GM18867 (cell line): ENCODE measurements at regions not wholly inside any gene's neighbourhood (a gene's known extent, or its start where the extent isn't known, plus 50 kb on each side); places are given as distances from the start of the nearest gene placed in this dataset.
"Not testable (repeated sequence)": the region's sequence is repeated elsewhere in the genome, so short reads cannot be mapped to it uniquely, and the experiment has no call there.

Source experiments
- ATAC-seq: cut with Tn5 transposase; IDR thresholded peaks from one replicate; pipeline ENCODE4 v1.9.1; 2021; ENCODE audit warnings: mild to moderate bottlenecking, moderate library complexity; ENCODE audit not compliant: unreplicated experiment

DNA sequence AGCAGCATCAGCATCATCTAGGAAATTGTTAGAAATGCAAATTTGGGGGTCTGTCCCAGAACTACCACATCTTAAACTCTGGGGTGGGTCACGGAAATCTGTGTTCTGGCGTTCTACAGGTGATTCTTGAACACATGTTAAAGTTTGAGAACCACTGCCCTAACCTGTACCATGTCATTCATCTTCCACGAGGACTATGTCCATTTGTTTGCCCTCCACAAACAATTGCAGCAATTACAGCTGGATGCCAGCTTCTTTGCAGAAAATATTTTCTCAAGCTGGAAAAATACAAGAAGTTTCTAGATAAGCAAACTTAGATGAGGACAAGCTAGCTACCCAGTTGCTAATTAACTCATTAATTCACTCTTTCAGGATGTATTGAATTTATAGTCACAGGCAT lies 54.1 kb downstream of the MAFB start:
- no peak for ATAC-seq

DNA sequence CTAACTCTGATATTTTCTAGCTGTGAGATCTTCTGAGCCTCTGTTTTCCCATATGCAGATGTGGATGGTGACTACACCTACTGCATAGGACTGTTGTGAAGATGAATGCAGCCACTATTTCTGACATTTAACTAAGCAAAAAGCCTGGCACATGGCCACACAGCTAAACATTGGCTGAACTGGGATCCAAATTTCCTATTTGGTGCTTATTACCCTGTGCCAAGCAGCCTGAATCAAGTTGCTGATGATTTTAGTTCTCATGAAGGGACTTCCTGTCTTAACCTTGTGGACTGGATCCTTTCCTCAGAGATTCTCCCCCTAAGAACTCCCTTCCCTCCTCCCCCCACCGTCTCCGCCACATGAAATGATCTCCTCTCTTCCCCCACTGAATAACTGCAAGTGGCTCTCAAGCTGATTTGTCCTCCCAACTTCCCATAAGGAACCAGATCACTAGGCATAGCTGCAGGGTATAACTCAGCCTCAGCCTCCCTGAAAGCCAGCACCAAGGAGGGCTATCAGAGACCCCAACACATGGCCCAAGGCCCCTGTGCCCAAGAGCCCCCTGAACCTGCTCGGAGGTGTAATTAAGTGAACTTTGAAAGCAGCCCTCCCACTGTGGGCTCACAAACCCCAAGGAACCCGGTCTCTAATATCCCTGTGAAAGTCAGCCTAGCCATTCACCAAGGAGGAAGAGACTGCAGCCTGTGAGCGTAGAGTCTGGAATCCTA lies 55.7 kb downstream of the MAFB start:
- no peak for ATAC-seq

DNA sequence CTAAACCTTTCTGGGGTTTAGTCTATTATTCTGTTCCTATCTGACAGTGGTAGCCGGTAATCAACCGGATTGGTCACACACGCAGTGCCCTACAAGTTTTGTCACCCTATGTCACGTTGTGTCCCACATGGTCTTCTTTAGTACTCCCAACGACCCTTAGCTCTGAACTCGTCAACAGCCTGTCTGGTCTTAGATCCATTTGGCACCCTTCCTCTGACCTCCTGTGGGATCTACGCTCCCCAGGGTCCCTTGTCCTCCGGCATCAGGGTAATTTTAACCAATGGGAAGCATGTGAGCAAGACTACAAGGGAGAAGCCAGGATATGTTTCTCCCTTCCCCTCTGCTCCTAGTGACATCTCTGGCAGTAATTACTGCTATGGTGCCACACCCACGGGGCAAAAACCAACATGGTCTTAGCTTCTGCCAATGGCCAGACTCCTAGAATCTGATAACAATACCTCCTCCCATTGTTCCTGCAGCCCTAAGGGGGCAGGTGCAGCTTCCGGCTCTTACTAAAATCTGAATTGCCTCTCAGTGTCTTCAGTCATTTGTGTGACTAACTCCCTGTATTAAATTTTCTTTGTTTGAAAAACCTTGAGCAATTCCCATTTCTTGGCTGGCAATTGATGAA lies 56.6 kb downstream of the MAFB start:
- no peak for ATAC-seq

DNA sequence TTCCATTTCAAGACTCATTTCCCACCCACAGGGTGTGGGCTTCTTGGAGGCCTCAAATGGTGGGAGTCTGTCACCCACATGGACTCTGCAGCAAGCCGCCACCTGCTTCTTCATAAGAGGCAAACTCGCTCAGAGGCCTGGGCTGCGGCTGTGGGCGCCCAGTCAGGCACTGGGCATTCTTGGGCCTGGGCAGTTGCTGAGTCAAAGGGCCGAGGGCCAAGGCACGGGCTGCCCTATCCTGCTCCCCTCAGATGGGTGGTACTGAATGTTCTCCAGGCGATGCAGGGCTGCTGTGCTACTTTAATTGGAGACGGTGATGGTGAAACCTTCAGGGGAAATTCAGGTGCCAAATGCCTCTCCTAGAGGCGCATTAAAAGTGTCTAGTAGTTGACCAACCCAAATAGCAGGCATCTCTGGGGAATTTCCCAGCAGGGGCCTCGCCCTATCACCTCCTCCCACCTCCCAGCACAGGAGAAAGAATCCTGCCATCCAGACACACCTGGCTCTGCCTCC lies 57.9 kb downstream of the MAFB start:
- ATAC-seq = no peak

DNA sequence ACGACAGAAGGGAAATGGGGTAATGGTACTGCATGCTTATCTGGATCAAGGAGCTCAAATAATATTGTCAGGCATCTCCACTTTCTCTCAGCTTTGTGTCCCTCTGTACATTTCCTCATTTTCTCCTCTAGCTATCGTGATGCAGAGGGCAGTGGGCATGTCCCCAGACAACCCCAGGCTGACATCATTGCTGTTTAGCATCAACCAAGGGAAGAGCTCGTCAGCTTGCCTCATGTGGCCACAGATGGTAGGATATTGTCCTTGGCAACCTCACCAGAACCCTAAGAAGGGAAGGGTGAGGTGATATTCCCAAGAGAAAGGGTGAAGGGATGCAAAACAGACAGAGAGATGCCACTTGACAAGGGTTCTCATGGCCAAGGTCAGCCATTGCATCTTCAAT lies 58.3 kb downstream of the MAFB start:
- no peak for ATAC-seq

DNA sequence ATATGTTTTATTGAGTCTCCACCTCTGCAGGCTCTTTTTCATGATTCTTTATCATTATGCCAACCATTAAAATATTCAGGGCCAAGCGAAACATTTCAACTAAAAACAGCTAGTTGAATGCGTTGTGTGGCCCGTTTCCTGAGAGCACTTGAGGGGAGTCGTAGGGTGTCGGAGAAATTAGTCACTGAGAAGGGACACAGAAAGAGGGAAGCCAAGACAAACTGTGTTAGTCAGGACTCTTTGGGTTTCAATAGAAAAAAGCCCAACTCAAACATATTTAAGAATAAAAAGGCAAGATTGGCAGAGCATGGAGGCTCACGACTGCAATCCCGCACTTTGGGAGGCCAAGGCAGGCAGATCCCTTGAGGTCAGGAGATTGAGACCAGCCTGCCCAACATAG lies 58.9 kb downstream of the MAFB start:
- no peak for ATAC-seq

DNA sequence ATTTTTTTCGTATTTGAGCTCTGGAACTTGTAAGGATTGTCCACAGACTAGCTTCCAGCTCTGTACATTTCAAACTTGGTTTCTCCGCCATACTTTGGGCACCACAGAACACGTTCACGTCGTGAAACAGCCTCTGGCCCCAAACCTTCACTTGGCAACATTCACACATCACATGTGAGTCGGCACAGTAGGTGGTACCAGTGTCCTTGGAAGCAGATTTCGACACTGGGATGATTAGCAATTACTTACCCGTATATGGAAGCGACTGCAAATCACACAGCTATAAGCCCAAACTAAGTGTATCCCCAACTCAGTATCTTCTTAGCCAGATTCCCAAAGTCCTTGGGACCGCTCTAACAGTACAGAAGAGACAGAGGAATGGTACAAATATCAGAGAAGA lies 60.2 kb downstream of the MAFB start:
- no peak for ATAC-seq

DNA sequence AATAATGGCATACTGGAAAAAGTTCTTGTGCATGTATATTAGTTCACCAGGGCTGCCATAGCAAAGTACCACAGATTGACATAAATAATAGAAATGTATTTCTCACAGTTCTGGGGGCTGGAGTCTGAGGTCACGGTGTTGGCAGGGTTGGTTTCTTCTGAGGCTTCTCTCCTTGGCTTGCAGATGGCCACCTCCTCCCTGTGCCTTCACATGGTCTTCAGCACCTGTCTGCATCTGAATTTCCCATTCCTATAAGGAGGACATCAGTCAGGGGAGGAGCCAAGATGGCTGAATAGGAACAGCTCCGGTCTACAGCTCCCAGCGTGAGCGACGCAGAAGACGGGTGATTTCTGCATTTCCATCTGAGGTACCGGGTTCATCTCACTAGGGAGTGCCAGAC lies 70.0 kb downstream of the MAFB start:
- not testable (repeated sequence) for ATAC-seq

DNA sequence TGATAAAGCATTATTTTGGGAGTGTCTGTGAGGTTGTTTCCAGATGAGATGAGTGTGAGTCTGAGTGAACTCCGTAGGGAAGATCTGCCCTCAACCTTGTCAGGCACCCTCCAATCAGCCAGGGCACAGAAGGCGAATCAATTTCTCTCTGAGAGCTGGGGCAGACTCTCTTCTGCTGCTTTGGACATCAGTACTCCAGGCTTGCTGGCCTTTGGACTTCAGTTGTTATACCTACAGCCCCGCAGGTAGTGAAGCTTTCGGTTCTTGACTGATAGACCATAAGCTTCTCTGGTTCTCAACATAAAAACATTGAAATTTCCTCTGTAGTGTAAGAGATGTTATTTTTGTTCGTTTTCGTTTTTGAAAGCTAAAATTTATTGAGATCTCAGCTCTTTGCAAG lies 71.4 kb downstream of the MAFB start:
- no peak for ATAC-seq

DNA sequence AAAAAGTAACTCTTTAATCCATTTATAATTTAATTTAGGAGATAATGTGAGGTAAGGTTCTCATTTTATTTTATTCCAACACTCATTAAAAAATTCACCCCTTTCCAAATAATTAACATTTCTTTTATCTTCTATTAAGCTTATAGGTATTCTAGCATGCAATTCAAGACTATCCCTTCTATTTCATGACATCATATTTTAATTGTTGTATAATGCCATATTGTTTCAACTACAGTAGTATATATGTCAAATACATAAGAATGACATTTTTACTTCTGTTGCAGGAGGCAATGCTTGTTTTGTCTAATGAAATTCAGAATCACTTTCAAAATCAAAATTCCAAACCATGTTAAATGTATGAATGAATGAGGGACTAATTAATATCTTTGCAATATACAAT lies 76.2 kb downstream of the MAFB start:
- no peak for ATAC-seq

DNA sequence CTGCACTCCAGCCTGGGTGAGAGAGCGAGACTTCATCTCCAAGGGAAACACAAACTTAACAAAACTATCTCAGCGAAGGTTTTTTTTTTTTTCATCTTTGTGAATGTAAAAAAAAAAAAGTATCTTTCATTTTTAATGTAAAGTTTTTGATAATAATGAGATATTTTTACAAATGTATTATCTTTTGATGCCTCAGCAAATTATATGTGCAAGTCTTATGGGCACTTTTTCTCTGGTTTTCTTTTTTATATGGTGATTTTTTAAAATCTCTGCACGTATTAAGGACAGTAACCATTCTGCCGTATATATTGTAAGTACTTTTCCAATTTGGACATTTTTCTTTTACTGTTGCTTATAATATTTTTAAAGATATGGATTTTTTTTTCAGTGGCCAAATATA lies 76.8 kb downstream of the MAFB start:
- ATAC-seq = no peak

DNA sequence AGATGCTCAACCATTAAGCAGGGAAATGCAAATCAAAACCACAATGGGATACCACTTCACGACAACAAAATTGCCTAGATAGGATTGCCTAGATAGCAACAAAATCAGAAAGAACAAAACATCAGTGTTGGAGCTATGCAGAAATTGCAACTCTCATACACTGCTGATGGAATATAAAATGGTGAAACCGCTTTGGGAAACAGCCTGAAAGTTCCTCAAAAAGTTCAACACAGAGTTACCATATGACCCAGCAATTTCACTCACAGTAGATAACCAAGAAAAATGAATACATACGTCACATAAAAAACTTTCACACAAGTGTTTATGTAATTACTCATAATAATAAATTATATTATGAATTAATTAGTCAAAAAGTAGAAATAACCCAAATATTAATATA lies 78.3 kb downstream of the MAFB start:
- no peak for ATAC-seq

DNA sequence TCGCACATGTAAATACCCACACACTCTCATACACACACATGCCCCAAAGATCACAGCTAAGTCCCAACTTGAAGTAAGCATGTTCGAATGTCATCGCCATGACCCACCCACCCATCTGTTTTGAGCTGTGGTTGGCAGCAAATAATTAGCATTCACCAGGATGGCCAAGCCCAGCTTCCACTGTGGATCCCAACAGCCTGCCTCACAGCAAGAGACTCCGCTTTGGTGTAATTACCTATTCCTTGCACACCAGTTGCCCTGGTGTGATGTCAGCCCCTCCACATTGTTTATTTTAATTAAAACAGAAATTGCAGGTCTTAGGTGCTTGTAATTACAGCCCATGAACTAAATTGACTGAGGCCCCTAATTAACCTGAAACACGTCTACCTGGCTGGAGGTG lies 81.1 kb downstream of the MAFB start:
- no peak for ATAC-seq

DNA sequence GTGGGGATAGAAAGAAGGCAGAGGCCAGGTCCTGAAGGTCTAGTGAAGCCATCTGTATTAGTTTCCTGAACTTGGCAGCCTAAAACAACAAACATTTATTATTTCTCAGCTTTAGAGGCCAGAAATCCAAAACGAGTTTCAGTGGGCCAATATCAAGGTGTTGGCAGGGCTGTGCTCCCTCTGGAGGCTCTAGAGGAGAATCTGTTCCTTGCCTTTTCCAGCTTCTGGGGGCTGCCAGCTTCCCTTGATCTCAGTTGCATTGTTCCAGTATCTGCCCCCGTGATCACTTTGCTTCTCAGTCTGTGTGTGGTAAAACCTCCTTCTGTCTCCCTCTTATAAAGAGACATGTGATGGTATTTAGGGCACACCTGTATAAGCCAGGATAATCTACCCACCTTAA lies 82.4 kb downstream of the MAFB start:
- no peak for ATAC-seq

DNA sequence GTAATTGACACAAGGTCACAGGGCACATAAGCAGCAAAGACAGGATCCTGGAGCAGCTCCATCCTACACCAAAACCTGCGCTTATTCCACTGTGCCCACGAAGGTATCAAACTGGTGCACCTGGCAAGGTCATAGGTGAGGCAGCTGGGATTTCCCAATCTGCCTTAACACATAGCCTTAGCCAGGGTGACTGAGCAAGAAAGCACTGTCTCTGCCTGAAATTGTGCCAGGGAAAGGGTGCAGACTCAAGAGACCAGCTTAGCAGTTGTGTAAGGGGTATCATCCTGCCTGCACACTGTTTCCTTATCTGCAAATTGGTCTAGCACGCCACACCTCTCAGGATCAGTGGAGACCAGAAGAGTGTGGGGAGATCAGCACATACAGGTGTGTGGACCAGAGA lies 82.8 kb downstream of the MAFB start:
- no peak for ATAC-seq

DNA sequence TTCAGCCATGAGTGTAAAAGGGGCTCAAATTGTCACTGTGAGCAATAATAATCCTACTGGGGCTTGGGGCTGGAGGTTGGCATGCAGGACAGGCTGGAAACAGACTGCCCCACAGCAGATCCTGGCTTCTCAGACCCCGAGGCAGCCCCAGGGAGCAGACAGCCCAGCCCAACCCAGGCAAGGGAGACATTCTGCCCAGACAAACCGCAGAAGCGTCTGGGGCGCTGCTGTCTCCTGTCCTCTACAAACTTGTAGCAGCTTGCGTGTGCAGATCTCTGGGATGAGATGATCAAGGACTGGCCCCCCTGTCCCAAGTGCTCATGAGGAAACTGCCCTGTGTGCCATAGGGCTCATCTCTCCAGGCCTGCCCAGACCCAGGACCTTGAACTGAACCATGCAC lies 84.6 kb downstream of the MAFB start:
- no peak for ATAC-seq

DNA sequence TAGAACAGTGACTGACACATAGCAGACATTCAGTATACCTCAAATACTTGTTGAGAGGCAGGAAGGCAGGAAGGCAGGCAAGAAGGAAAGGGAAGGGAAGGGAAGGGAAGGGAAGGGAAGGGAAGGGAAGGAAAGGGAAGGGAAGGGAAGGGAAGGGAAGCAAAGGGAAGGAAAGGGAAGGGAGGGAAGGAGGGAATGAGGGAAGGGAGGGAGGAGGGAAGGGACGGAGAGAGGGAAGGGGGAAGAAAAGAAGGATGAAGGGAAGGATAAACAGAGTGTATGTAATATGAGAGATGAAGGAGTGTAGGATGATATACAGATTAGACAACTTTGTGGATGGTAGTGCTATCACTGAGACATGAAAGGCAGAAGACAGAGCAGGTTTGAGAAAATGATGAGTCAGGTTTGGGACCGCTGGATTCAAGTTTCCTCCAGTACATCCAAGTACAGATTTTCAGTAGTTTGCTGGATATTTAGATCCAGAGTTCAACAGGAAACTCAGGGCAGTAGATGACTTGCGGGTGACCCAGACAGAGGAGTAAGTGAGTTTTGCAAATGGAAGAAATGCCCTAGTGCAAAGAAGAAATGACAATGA lies 85.9 kb downstream of the MAFB start:
- no peak for ATAC-seq

DNA sequence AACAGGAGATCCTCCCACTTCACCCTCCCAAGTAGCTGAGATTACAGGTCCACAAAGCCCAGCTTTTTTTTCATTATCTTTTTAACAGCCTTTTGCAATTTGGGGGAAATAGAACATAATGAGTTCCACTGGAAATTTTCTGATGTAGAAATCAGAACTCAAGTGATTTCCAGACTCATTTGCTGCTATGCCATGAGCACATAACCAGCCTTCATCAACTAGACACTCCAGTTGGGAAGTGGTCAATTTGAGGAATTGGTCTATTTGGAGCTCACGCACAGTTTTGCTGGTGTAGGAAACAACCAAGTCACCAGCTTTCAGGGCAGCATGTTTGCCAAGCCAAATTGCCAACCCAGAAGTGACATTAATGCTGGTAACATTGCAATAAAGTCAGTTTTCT lies 86.7 kb downstream of the MAFB start:
- ATAC-seq = no peak

DNA sequence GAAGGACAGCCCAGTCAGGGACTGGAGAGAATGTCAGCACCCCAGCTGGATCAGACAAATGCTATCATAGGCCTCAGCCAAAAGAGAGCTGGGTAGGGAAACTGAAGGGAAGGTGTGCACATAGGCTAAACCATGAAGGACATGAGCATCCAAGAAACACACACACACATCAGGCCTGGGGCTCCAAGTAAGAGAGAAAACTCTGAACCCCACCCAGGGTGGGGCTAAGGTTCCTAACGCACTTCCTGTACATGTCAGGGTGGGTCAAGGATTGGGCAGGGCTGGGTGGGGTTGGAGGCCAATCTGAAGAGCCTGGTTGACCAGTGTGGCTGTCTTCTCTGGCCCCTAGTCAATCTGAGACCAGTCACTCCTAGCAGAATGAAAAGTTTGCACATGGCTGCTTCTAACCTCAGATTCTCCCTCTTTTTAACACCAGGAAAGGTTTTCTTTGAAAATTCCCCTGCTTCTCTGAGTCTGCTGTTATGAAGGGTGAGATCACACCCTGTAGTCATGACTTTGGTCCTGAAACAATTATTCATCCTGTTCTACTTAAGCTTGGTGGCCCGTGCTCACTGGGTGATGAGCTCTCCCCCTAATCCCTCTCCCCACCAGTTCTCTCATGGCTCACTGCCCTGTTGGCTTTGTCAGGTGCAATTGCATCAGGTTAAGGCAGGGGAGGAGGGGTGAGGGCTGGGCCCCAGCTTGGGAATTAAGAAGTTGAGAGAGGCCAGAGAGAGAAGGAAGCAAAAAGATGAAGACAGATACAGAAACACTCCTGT lies 88.4 kb downstream of the MAFB start:
- no peak for ATAC-seq

DNA sequence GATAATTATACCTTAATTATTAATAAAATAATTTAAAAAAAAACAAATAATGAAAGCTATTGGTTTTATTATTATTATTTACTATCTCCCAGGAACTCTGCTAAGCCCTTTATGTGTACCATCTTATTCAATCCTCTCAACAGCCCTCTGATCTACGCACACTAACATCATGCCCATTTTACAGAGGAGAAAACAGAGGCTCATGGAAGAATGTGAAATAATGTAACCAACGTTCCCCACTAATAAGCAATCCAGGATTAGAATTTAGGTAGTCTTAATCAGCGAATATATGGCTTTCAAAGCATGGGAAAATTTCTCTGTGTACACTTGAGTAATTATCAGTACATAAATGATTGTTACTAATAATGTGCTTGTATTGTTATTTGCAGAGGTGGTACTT lies 89.0 kb downstream of the MAFB start:
- ATAC-seq = no peak

DNA sequence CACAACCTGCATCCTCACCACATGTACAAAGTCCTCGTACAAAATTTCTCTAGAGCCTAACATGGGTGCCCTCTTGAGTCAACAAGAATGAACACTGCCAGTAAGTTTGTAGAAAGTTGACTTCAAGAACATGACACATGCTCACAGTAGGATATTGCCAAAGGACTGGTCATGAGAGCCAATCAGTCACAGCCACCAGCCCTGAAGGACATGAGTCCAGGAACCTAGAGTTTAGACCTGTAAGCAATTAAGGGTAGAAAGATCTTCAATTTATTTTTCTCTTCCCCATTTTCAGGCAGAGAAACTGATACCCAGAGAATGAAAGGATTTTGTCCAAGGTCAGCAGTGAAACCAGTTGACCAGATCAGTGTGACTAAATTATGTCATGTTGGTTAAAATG lies 96.1 kb downstream of the MAFB start:
- no peak for ATAC-seq

DNA sequence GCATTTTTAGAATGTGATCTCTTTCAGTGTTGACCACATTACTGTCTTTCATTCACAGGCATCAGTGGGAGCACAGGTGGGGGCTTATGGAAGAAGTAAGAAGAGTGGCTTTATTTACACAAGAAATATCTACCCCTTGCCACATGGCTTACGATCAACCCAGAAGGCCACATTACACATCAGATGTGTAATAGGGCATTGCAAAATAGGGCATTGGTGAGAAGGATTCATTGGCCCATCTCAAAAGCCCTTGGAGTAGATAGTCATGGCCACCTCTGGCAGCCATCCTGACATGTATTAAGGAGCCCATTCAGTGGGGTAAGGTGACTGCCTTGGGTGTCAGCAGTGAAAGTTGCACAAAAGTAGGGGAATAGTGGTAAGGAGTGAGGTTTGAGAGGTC lies 97.5 kb downstream of the MAFB start:
- no peak for ATAC-seq
